Peyer's patch (tissue), 4 donors: ENCODE measurements at regions not wholly inside any gene's neighbourhood (a gene's known extent, or its start where the extent isn't known, plus 50 kb on each side); places are given as distances from the start of the nearest gene placed in this dataset.

Experiments used
- CTCF ChIP-seq, 6 experiments: fragments of 450-650 bp in 4 of 6; fragments of 200-600 bp in 2 of 6; sonication (generic) in 1 of 6; IDR thresholded peaks; one replicate each; pipeline ENCODE4 v1.5.1; 2017 to 2019; ENCODE audit warnings: antibody characterized with exemption in 6 of 6, mild to moderate bottlenecking in 3 of 6, moderate library complexity in 1 of 6
- POLR2A ChIP-seq, 2 donors: fragments of 450-650 bp; IDR thresholded peaks; one replicate each; pipeline ENCODE4 v1.5.1; 2017; ENCODE audit warnings: antibody characterized with exemption in 2 of 2, mild to moderate bottlenecking in 2 of 2, moderate library complexity in 2 of 2

GRCh38 chr10:113427236-113427735, 125.6 kb upstream of the HABP2 start:
- TF ChIP-seq CTCF (IDR thresholded peaks at IDR 0.05) (no peak), POLR2A (IDR thresholded peaks at IDR 0.05) (no peak)
